ENCODE measurements at regions not wholly inside any gene's neighbourhood (a gene's known extent, or its start where the extent isn't known, plus 50 kb on each side); places are given as distances from the start of the nearest gene placed in this dataset.

DNA sequence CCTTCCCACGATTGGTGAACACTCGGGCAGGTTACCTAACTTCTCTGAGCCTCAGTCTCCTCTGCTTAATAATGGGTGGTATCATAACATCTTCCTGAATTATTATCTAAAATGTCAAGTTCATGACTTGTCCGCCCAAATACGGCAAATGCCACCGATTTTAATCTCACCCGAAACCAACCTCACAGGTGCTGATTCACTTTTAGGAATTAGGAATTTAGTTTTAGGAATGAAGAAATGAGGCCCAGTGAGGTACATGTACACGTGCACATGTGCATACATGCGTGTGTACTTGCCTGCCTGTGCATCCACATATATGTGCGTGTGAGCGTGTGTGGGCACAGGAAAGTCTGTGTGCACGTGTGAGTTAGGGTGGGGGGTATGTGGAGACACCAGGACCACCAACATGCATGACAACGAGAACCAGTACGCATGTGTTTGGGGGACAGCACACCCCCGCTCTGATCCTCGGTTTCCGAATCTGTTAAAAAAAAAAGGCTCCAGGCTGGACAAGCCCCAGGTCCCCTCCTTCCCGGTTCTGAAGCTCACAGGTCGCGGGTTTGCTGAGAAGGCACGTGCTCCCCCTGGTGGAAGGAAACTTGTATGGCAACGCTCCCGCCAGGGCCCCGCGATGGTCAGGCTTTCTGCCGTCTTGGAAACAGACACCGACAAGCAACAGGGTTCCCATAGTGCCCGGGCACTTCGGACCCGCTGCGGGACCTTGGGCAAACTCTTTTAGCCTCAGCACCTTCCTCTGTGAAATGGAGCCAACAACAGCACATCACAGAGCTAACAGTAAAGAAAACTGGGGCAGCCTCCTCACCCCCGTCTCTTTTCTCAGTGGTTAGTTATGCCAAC, 219.2 kb downstream of the RBFOX3 start:
- DNase-seq = no peak

DNA sequence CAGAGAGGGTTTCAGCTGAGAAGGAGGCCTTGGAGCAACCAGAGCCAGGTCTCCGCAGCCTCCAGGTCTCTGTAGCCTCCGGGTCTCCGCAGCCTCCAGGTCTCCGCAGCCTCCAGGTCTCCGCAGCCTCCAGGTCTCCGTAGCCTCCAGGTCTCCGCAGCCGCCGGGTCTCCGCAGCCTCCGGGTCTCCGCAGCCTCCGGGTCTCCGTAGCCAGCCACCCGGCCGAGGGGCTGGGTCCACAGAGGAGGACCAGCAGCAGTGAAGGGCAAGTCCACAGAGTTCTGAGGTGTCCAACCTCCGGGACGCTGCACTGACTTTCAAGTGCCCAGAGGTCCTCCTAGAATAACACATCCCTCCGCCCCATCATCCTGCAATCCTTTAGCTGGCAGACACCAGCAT, 221.0 kb downstream of the RBFOX3 start:
- DNase-seq = no peak

DNA sequence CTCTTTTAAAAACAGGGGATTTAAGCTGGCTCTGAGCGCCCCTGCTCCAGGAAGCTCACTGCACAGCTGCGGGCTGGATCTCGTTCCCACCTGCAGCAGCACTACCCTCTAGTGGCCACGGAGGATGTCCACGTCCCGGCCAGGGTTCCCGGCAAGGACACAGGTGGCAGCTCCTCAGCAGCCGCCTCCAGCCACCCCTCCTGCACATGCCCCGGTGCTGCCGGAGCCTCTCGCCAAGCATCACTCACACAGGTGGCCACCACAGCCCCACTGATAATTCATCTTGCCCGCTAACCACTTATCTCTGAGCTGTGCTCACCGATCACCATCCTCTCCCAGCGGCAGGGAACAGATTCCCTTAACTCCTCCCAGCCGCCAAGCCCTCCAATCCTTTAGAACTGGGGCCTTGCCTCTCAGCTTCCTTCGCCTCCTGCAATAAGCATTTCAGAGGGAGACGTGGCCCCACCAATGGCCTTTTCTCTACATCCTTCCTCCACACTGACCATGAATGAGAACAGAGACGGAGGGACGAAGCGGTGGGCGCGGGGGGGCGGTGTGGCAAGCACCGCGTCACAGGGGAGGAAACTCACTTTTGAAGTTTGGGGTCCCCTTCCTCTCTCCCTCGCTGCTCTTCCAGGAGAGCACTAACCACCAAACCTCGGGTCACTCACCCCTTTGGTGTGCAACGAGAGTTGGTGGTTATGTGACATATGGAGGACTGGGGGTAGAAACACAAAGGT, 222.1 kb downstream of the RBFOX3 start:
- no peak for DNase-seq

DNA sequence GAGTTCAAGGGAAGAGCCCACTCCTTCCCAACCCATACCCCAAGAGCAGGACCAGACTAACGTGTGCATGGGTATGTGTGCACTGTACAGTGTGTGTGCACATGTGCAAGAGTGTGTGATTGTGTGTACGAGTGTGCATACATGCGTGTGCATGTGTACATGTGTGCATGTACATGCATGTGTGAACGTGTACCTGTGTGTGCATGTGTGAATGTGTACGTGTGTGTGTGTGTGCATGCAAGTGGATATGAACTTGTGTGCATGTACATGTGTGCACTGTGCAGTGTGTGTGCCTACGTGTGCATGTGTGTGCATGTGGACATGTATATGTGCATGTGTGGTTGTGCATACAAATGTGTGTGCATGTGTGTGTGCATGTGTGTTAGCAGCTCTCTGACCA, 223.1 kb downstream of the RBFOX3 start:
- DNase-seq = no peak

DNA sequence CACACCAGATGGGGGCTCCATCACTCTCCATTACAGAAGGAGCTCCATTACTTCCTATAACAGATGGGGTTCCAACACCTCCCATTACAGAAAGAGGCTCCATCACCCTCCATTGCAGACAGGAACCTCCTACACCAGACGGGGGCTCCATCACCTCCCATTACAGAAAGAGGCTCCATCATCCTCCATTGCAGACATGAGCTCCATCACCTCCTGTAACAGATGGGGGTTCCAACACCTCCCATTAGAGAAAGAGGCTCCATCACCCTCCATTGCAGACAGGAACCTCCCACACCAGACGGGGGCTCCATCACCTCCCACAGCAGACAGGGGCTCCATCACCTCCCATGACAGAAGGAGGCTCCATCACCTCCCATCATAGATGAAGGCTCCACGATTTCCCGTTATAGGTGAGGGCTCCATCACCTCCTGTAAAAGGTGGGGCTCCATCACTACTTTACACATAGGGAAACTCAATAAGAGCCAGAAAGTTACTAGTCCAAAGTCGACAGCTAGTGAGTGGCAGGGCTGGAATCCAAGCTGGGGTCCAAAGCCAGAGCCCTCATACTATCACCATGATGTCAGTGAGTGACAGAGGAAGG, 224.8 kb downstream of the RBFOX3 start:
- DNase-seq = no peak

DNA sequence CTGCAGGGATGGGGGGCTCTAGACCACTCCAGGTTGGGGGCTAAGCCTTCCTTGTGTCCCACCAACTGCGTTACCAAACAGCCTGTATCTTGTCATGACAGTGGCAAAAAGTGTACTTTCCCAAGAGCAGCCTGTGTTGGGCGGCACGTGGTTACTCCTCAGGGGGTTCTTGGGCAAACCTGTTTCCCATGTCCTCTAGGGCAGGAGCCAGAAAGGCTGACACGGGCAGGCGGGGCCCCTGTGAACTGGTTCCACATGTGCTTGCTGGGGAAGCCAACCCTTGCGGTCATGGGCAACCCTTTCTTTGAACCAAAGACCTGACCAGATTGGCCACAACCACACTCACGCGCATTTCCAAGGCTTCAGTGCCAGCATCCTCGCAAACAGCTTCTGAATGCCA, 228.5 kb downstream of the RBFOX3 start:
- DNase-seq = no peak

DNA sequence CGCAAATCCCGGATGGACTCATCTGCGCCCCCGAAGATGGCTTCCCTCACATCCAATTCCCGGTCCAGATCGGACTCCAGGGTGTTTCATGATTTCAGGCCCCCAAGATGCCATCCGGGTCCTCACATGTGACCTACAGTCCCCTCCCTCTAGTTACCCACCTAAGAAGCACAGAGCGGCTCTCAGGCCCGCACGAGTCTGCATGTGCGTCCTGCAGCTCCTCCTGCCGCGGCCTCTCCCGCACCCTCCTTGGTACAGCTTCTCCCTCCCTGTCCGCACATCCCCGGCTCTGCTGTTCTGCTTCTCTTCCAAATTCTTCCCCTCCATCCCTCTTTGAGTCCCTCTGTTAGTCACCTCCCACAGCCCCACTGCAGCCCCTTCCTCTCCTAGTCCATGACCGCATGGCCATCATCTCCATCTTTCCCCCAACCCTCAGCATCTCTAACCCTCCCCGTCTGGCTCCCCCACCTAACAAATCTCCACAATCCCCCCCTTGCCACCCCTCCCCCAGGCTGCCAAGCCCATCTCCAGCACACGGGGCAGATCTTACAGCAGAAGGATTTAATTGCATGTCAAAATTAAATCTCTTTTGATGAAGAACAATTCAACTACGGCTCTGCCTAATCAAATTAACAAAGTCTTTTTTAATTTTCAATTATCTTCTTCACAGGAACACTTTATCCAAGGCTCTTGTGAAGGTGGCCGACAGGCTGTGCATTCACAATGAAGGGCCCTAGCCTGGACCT, 231.0 kb downstream of the RBFOX3 start:
- DNase-seq = no peak

DNA sequence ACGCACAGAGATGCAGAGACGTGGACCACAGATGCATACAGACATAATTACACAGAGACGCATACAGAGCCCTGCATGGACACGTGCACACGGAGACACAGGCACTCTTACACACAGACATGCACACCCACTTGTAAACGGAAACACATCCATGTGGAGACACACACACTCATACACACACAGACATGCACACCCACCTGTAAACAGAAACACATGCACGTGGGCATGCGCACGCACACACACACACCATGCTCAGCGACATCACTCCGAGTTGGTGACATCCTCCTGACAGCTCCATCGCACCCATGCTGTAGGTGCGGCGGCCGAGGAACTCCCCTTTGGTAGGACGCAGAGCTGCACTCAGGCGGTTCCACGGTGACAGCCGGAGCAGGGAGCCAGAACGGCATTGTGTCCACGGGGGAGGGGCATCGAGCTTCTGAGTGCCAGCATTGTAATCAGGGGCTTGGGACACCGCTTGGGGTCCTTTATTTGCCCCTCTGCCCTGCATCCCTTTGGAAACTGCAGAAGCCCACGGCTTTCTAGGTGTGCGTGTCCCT, 233.5 kb downstream of the RBFOX3 start:
- no peak for DNase-seq

DNA sequence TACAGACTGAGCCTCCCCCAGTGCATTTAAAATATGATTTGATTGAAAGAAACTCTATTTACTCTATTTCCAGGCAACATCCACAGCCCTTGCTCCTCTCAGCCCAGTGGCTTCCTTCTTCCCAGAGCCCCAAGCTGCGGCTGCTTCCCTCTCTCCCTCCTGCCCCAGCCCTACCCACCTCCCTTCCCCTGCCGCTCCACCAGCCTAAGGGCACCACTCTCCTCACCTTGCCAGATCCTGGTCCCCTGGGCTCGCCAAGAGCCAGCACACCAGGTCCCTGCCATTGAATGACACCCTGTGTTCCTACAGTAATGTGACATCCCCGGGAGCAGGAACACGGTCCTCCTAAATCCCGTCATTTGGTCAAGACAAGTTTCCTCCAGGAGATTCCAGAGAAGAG, 236.0 kb downstream of the RBFOX3 start:
- no peak for DNase-seq

DNA sequence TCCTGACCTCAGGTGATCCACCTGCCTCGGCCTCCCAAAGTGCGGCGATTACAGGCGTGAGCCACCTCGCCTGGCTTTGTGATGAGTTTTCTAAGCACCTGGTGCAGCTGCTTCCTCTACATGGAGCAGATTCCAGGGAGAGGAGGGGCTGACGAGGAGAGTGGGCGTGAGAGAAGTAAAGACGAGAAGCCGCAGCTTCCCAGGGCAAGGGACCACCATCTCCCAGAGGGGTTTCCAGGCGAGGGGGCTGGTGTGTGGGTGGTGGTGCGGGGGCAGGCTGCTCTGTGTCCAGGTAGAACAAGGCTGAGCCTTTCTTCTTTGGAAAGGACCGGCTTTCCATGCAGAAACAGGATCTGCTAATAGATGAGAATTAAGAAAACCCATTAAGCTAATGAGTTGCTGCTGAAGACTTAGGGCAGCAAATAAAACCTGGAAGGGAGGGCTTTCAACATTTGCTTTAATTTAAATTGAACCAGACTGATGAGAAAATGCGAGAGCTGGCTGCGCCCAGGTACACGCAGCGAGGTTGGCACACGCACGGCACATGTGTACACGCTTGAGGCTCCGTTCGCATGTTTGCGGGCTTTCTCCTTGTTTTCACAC, 236.7 kb downstream of the RBFOX3 start:
- no peak for DNase-seq

DNA sequence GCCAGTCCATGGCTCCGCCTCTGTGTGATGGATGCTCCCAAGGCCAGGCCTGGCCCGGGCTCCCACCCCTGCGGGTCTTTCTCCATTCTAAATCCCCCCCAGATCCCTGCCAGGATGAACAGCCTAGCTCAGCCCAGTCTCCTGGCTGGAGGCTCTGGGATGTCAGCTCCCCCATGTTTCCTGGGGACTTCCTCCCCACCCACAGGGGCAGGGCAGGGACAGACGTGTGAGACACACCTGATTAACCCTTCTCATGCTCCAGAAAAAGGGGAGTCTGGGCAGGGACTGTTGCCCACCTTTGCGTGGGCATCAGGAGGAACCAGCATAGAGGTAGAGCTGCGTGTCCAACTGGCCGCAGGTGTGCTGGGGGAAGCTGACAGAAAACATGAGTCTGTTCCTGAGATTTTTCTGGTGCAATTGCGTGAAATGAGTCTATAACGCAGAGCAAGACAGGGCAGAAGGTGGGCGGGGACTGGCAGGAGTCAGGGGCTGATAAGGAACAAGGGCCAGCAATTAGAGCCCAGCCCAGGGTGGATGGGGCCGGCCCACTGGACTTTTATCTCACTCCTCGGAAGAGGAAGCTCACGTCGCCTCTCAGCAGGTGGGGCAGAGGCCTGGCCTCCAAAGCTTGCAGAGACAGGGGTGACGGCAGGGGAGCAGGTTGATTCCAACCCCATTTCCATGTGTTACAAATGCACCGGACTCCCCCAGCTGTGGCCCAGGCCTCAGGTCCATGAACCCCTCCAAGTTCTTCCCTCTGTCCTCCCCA, 238.2 kb downstream of the RBFOX3 start:
- DNase-seq = no peak

DNA sequence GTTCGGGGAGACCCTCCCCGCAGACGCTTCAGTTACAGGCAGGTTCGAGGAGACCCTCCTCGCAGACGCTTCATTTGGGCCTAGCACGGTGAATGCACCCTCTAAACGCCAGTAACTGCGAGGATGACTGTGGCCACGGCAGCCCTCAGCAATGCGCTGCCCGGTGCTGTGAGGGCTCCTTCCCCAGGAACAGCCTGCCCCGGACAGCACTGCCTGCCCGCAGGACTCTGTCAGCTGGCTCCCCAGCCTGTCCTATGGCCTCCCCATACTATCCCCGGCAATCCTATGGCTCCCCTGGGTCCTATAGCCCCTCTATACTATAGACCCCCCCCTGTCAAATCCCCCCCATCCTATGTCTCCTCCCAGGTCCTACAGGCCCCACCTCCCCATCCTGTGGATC, 238.9 kb downstream of the RBFOX3 start:
- DNase-seq = no peak

DNA sequence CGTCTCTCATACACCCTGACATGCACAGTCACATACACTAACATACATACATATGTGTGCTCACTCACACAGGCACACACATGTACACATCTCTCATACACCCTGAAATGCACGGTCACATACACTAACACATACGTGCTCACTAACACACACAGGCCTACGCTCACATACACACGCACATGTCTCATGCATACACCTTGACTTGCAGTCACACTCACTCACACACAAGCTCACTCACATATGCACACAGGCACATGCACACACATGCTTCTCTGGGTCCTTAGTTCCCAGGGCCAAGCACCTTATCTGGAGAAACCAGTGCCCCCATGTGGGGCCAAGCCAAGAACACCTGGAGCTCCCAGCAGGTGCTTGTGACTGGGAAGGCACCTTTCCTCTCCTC, 240.3 kb downstream of the RBFOX3 start:
- no peak for DNase-seq

DNA sequence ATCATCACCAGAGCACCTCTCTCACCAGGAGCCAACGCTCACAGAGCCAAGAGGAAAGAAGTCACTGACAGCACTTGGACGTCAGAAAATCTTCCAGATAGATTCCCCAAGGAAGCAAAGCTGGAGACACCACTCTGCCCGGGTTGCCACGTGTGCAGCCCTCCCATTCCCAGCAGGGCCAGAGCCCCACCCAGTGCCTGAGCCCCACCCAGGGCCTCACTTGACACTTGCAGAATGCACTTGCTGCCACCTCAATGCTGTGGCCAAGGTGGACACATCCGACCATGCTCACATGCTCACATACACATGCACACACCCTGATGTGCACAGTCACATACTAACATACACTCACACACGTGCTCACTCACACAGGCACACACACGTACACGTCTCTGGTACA, 240.7 kb downstream of the RBFOX3 start:
- no peak for DNase-seq

DNA sequence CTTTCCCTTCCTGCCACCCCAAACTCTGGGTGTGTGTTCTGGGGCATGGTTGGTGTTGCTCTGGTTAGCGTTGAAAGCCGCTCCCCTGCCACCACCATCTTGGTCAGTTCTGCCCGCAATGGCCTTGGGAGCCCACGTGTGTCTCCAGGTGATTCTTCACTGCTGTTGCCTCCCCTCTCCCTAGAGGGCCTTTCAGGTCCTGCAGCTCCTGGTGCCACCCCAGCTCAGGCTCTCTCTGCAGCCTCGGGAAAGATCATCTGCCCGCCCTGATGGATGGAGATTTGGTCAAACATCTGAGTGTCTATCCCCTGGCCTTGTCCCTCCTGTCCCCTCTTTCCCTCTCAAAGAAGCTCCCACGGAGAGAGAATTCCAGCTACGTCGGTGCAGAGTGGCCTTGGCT, 241.3 kb downstream of the RBFOX3 start:
- no peak for DNase-seq

DNA sequence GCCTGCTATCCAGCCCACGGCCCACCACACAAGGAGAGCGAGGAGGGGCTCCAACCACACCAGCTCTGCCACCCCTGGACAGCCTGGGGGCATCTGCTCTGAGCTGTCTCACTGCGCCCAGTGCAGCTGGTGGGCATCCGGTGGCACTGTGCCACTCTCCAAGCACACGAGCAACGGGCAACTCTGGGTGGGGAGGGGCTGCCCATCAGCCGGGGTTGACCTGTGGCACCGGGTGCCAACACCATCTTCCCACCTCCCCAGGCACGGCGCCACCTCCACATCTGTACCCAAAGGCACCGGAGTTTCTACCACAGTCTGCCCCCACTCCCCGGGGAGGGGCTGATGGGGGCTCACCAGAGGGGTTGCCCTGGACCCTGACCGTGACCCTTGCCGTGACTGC, 241.8 kb downstream of the RBFOX3 start:
- no peak for DNase-seq

DNA sequence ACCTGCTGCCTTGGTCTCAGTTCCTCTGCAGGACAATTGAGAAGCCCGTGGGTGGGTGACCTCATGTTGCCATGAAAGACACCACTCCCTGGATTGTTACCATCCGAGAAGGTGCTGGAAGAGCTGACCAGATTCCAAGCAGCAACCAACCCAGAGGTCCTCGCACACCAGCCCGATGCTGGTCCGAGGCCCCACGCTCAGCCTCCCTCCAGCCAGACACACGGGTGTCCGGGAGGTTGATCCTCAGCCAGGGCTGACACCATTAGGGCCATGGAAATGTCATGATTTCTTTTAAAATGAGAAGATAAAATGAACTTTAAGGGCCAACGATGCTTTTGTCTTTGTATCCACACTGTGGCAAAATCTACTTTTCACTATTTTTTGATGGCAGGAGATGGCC, 242.3 kb downstream of the RBFOX3 start:
- DNase-seq = no peak

DNA sequence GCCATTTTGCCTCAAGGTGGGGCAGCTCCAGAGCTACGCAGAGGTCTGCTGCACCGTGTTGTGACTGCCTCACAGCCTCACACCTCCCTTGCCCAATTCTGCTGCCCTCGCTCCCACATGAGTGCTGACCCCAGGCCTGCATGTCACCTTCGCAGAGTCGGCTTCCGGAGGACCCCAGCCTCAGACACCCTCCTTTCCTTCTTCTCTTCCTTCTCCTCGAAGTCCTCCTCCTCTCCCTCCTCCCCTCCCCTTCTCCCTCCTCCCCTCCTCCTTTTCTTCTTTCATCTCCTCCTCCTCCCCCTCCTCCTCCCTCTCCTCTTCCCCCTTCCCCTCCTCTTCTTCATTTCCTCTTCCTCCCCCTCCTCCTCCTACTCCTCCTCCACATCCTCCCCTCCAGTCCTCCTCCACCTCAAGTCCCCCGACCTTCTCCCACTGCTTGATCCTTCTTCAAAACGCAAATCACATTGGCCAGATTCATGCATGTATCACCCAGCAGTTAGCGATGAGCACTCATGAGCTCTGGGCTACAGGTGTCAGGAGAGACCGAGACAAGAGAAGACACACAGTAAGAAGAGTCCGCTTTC, 243.8 kb downstream of the RBFOX3 start:
- DNase-seq = no peak

DNA sequence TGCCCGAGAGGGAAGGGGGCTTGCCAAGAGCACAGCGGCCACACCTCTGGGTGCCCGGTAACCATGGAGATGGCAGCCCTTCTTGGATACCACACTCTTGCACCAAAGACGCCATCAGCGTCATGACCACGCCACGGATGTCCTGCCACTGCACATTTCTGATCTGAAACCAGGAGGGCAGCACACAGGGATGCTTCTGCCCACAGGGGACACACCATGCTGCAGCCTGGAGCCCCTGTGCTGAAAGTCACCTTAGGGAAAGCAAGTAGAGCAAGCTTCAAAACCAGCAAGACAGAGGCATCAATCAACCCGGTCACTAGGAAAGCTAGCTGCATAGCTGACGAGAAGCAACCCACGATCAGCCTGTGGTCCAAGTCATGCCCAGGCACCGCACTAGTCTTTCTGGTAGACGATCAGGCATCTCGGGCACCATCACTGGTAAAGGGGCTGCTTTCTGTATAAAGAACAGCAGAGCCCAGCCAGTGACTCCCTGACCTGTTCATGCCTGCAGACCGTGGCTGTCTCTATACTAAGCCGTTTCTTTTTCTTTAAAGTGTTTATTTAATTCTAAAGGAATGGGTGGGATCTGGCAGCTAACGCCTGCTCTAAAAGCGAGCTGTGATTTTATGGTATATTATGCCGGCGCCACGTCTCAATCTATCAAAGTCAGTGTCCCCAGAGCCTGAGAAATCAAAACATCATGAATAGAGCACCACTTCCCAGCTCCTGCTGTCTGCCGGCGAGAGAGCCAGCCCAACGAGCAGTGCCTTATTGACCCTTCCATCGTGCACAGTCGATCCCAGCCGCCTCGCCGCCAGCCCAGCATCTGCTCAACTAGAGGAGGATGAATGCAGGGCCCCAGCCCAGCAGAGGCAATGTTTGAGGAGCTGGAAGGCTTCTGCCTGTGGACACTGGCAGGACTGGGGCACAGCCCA, 244.7 kb downstream of the RBFOX3 start:
- no peak for DNase-seq

DNA sequence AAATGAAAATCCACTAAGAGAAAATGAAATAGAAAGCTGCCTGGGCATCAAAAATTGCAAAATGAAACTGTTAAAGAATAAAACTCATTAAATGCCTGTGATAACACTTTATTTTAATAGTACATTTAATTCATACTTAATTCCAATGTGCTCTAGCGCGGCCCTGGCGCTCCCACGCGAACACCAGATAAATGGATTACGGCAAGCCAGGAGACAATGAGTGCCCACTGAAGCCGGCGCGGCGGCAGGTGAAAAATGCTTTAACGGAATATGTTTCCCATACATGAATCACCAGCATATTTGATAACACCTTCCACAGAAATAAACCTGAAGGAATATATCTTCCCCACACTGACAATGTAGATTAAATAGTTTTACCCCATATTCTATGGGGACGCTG, 245.5 kb downstream of the RBFOX3 start:
- DNase-seq = no peak
